CD14-positive monocyte (primary cell): ENCODE measurements at regions not wholly inside any gene's neighbourhood (a gene's known extent, or its start where the extent isn't known, plus 50 kb on each side); places are given as distances from the start of the nearest gene placed in this dataset.

Experiments
- DNase-seq, 3 donors: peaks; one replicate each; pipeline ENCODE4 v3.0.0-alpha.2; 2011 to 2022
- H2AFZ ChIP-seq: 2 replicates; pipeline ENCODE4 v1.6.0; 2012; ENCODE audit warnings: mild to moderate bottlenecking, low read depth, low read length, inconsistent platforms; ENCODE audit not compliant: insufficient read depth, poor library complexity, severe bottlenecking
- H3K27ac ChIP-seq, 2 donors: 1 replicate in 1 of 2; 2 replicates in 1 of 2; pipeline ENCODE4 v1.5.1; 2012 to 2013; ENCODE audit warnings: low read length in 2 of 2, control low read depth in 1 of 2, inconsistent platforms in 1 of 2, low read depth in 1 of 2, mild to moderate bottlenecking in 1 of 2
- H3K27me3 ChIP-seq, 2 donors: one replicate each; pipeline versions ENCODE4 v1.6.0 to v1.6.1; 2011 to 2013; ENCODE audit warnings: low read length in 2 of 2; ENCODE audit not compliant: control insufficient read depth in 2 of 2, insufficient read depth in 2 of 2
- H3K36me3 ChIP-seq, 2 donors: replicated peaks in 1 of 2; 1 replicate in 1 of 2; 2 replicates in 1 of 2; pipeline versions ENCODE4 v1.5.1 to v1.6.1; 2012 to 2013; ENCODE audit warnings: low read length in 2 of 2, control low read depth in 1 of 2, inconsistent platforms in 1 of 2, mild to moderate bottlenecking in 1 of 2; ENCODE audit not compliant: insufficient read depth in 2 of 2, control insufficient read depth in 1 of 2
- H3K4me1 ChIP-seq, 2 donors: 1 replicate in 1 of 2; 2 replicates in 1 of 2; pipeline versions ENCODE4 v1.5.1 to v1.6.1; 2012 to 2013; ENCODE audit warnings: low read length in 2 of 2, control low read depth in 1 of 2, inconsistent platforms in 1 of 2, mild to moderate bottlenecking in 1 of 2, moderate library complexity in 1 of 2; ENCODE audit not compliant: insufficient read depth in 2 of 2, control insufficient read depth in 1 of 2
- H3K4me2 ChIP-seq: replicated peaks from 2 replicates; pipeline ENCODE3; 2012; ENCODE audit warnings: low read length, moderate library complexity, mild to moderate bottlenecking; ENCODE audit not compliant: poor library complexity, severe bottlenecking; ENCODE audit errors: extremely low read depth
- H3K4me3 ChIP-seq, 3 experiments: fragments of 200-600 bp in 1 of 3; sonication (generic) in 1 of 3; replicated peaks in 1 of 3; 1 replicate in 2 of 3; 2 replicates in 1 of 3; pipeline ENCODE4 v1.5.1; 2011 to 2013; ENCODE audit warnings: low read length in 3 of 3, mild to moderate bottlenecking in 3 of 3, control low read depth in 2 of 3, low read depth in 2 of 3, inconsistent platforms in 1 of 3, moderate library complexity in 1 of 3
- H3K79me2 ChIP-seq: 2 replicates; pipeline ENCODE4 v1.6.0; 2012; ENCODE audit warnings: mild to moderate bottlenecking, control low read depth, inconsistent platforms, low read length, moderate library complexity; ENCODE audit not compliant: insufficient read depth
- H3K9ac ChIP-seq: 2 replicates; pipeline ENCODE4 v1.6.0; 2017; ENCODE audit warnings: low read length, mild to moderate bottlenecking; ENCODE audit not compliant: insufficient read depth, poor library complexity, severe bottlenecking
- H3K9me3 ChIP-seq, 2 donors: replicated peaks in 1 of 2; 1 replicate in 1 of 2; 2 replicates in 1 of 2; pipeline versions ENCODE4 v1.5.1 to v1.6.1; 2012 to 2013; ENCODE audit warnings: low read length in 2 of 2, control low read depth in 1 of 2; ENCODE audit not compliant: control insufficient read depth in 1 of 2, insufficient read depth in 1 of 2
- H4K20me1 ChIP-seq: 2 replicates; pipeline ENCODE4 v1.6.0; 2012; ENCODE audit warnings: mild to moderate bottlenecking, low read length, control low read depth, moderate library complexity; ENCODE audit not compliant: insufficient read depth
- H3K27ac Mint-ChIP-seq, 7 donors: one replicate each; pipeline ENCODE4 v1.8.0; 2020; ENCODE audit warnings: mild to moderate bottlenecking in 7 of 7, mixed read lengths in 7 of 7, moderate library complexity in 6 of 7, inconsistent platforms in 2 of 7
- H3K27me3 Mint-ChIP-seq, 3 donors: one replicate each; pipeline ENCODE4 v1.8.0; 2021 to 2022; ENCODE audit warnings: low read depth in 3 of 3, mild to moderate bottlenecking in 3 of 3, mixed read lengths in 3 of 3, moderate library complexity in 3 of 3, inconsistent platforms in 1 of 3
- H3K36me3 Mint-ChIP-seq, 2 donors: one replicate each; pipeline ENCODE4 v1.8.0; 2020; ENCODE audit warnings: mixed read lengths in 2 of 2, inconsistent platforms in 1 of 2, mild to moderate bottlenecking in 1 of 2
- H3K4me1 Mint-ChIP-seq: one replicate; pipeline ENCODE4 v1.8.0; 2020; ENCODE audit warnings: mild to moderate bottlenecking, mixed read lengths
- H3K4me3 Mint-ChIP-seq, 2 donors: one replicate each; pipeline ENCODE4 v1.8.0; 2020; ENCODE audit warnings: mild to moderate bottlenecking in 2 of 2, mixed read lengths in 2 of 2, moderate library complexity in 1 of 2
- H3K9me3 Mint-ChIP-seq, 7 donors: one replicate each; pipeline ENCODE4 v1.8.0; 2020 to 2022; ENCODE audit warnings: mixed read lengths in 7 of 7, mild to moderate bottlenecking in 6 of 7, moderate library complexity in 6 of 7, inconsistent platforms in 2 of 7
- CTCF ChIP-seq: fragments of 200-600 bp; IDR thresholded peaks from one replicate; pipeline ENCODE4 v1.8.0; 2022; ENCODE audit warnings: antibody characterized with exemption, mild to moderate bottlenecking
- WGBS: methylation state at CpG from one replicate; pipeline ENCODE4 v1.1.5; 2013; ENCODE audit warnings: missing lambda C conversion rate; ENCODE audit not compliant: insufficient coverage; 5-methylcytosine and 5-hydroxymethylcytosine counted together
- intact Hi-C, 2 donors: fragments of 100-400 bp; cut with micrococcal nuclease; formaldehyde crosslinking; loops; one replicate each; pipeline versions ENCODE4 v1.15.0 to v1.15.1; 2023

GRCh38 chr1:173303984-173304383 is 96.9 kb upstream of the TNFSF4 start:
- no peaks in the 10 kb centered on the region for H3K4me1 Mint-ChIP-seq
- Histone ChIP-seq H4K20me1 (no peaks in the 10 kb centered on the region), H2AFZ (no peak overlapping the region), H3K27ac (no peak overlapping the region), H3K9me3 (peaks cover 3 to 5% of the 10 kb centered on the region in 2 donors), H3K4me2 (no peak overlapping the region), H3K4me3 (no peak overlapping the region), H3K36me3 (no peaks in the 10 kb centered on the region), H3K27me3 (no peaks in the 10 kb centered on the region), H3K79me2 (no peaks in the 10 kb centered on the region), H3K4me1 (no peaks in the 10 kb centered on the region), H3K9ac (no peak overlapping the region)
- no peak overlapping the region for H3K4me3 Mint-ChIP-seq
- H3K36me3 Mint-ChIP-seq, result no peaks in the 10 kb centered on the region
- WGBS, result no CpG with 5 or more reads among the region's 1 CpG
- H3K27me3 Mint-ChIP-seq, result no peaks in the 10 kb centered on the region
- intact Hi-C loops, result no loop called here
- no peak overlapping the region for H3K27ac Mint-ChIP-seq
- peaks cover 0 to 12% (median 8%) of the 10 kb centered on the region in 7 donors for H3K9me3 Mint-ChIP-seq
- no peak for DNase-seq
- TF ChIP-seq CTCF, result no peak

DNA sequence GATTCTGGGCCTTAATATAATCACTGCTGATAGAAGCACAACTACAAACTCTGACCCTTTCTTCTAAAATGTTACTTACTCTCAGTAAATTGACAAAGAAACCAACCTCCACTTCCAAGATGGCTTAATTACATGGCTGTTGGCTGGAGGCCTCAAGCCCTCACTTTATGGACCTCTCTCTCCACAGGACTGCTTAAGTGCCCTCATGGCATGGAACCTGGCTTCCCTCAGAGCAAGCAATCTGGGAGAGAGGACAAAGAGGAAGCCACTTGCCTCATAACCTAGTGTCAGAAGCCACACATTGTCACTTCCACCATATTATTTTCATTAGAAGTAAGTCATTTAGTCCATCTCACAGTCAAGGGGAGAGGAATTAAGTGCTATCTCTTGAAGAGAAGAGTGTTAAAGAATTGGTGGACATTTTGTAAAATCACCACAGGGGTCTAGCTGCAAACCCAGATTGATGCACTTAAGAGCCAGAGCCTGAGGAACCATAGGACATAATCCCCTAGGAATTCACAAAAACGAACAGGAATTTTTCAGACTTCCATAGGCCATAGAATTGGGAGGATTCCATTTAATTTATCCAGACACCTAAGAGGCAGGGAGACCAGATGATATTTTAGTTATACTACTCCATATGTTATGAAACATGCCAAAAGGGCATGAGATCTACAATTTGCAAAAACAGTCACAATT is 97.5 kb upstream of the TNFSF4 start:
- Histone ChIP-seq H3K4me3 (no peak overlapping the region), H3K4me2 (no peak overlapping the region), H3K4me1 (no peaks in the 10 kb centered on the region), H3K27ac (no peak overlapping the region), H3K36me3 (no peaks in the 10 kb centered on the region), H3K79me2 (no peaks in the 10 kb centered on the region), H3K9me3 (peaks cover 3 to 5% of the 10 kb centered on the region in 2 donors), H3K9ac (no peak overlapping the region), H2AFZ (no peak overlapping the region), H3K27me3 (no peaks in the 10 kb centered on the region), H4K20me1 (no peaks in the 10 kb centered on the region)
- TF ChIP-seq CTCF, result no peak
- H3K4me1 Mint-ChIP-seq, result no peaks in the 10 kb centered on the region
- no peak overlapping the region for H3K4me3 Mint-ChIP-seq
- H3K36me3 Mint-ChIP-seq, result no peaks in the 10 kb centered on the region
- no peak overlapping the region for H3K27ac Mint-ChIP-seq
- WGBS, result no CpG with 5 or more reads among the region's 1 CpG
- no peaks in the 10 kb centered on the region for H3K27me3 Mint-ChIP-seq
- intact Hi-C loops, result no loop called here
- peaks cover 0 to 12% (median 9%) of the 10 kb centered on the region in 7 donors for H3K9me3 Mint-ChIP-seq
- no peak for DNase-seq
